Lung (tissue), 11 donors: ENCODE measurements at regions not wholly inside any gene's neighbourhood (a gene's known extent, or its start where the extent isn't known, plus 50 kb on each side); places are given as distances from the start of the nearest gene placed in this dataset.

Experiments
- ATAC-seq: fragments of 200-7000 bp; cut with Tn5 transposase; one replicate; pipeline ENCODE4 v1.9.1; 2020; ENCODE audit warnings: moderate number of reproducible peaks; ENCODE audit not compliant: insufficient read depth, low FRiP score
- DNase-seq, 3 donors: peaks; one replicate each; pipeline ENCODE4 v3.0.0-alpha.2; 2013 to 2017
- H3K27ac ChIP-seq, 2 donors: one replicate each; pipeline ENCODE4 v1.5.1; 2013; ENCODE audit warnings: mild to moderate bottlenecking in 2 of 2, moderate library complexity in 2 of 2, control low read depth in 1 of 2, inconsistent platforms in 1 of 2, low read depth in 1 of 2, low read length in 1 of 2
- H3K27me3 ChIP-seq, 3 donors: one replicate each; pipeline ENCODE4 v1.5.1; 2013; ENCODE audit warnings: low read length in 2 of 3; ENCODE audit not compliant: control insufficient read depth in 3 of 3, insufficient read depth in 3 of 3
- H3K36me3 ChIP-seq, 4 donors: one replicate each; pipeline ENCODE4 v1.5.1; 2013; ENCODE audit warnings: low read length in 4 of 4, mild to moderate bottlenecking in 1 of 4, moderate library complexity in 1 of 4; ENCODE audit not compliant: control insufficient read depth in 4 of 4, insufficient read depth in 4 of 4
- H3K4me1 ChIP-seq, 5 donors: one replicate each; pipeline ENCODE4 v1.5.1; 2013; ENCODE audit warnings: low read length in 5 of 5, mild to moderate bottlenecking in 2 of 5, moderate library complexity in 1 of 5; ENCODE audit not compliant: control insufficient read depth in 5 of 5, insufficient read depth in 5 of 5
- H3K4me3 ChIP-seq: one replicate; pipeline ENCODE4 v1.5.1; 2013; ENCODE audit warnings: mild to moderate bottlenecking, control low read depth, moderate library complexity
- H3K9ac ChIP-seq, 2 donors: one replicate each; pipeline ENCODE4 v1.5.1; 2013; ENCODE audit warnings: low read length in 2 of 2, control low read depth in 1 of 2; ENCODE audit not compliant: insufficient read depth in 1 of 2
- H3K9me3 ChIP-seq, 4 donors: one replicate each; pipeline ENCODE4 v1.5.1; 2013; ENCODE audit warnings: low read length in 3 of 4, mild to moderate bottlenecking in 1 of 4, moderate library complexity in 1 of 4; ENCODE audit not compliant: control insufficient read depth in 4 of 4, insufficient read depth in 3 of 4
- CTCF ChIP-seq: IDR thresholded peaks from 2 replicates; pipeline ENCODE4 v1.5.1; 2012; ENCODE audit warnings: mild to moderate bottlenecking; ENCODE audit errors: control extremely low read depth, extremely low read depth
- WGBS, 2 donors: extraction: QIAGEN DNeasy Blood & Tissue Kit; methylation state at CpG; one replicate each; pipeline ENCODE4 v1.1.7; 2013; 5-methylcytosine and 5-hydroxymethylcytosine counted together
- donor health status: control.
- donor health status: control.
- donor health status: Bipolar disorder and iron deficiency.
- donor health status: healthy.
- donor health status: DM: yes; HTN: yes; CAD: no.

DNA sequence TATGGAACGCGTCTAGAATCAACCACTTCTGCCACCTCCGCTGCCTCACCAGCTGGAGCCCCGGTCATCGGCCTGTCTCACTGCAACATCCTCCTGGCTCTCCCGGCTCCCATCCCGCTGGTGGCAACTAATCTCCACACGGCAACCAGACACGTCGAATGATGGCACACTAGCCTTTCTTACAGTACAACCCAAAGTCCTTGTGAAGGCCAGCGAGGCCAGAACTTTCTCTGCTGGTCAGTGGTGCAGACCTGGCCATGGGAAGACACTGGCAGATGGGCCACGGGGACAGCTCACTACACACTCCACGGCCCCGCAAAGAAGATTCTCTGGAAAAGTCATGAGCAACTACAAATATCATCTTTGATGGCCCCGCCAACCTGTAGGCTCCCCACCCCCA lies 117.6 kb downstream of the RMI2 start:
- WGBS, 2 donors = 93 to 96% methylated on average over 15 of the region's 15 CpGs
- peaks cover 0 to 2% (median 0%) of the 10 kb centered on the region in 3 donors for H3K27me3 ChIP-seq
- no peak overlapping the region for H3K9ac ChIP-seq
- H3K4me3 ChIP-seq = no peak overlapping the region
- TF ChIP-seq CTCF = no peak
- no peaks in the 10 kb centered on the region for H3K9me3 ChIP-seq
- no peak overlapping the region for H3K27ac ChIP-seq
- H3K36me3 ChIP-seq = no peaks in the 10 kb centered on the region
- ATAC-seq (no peak), DNase-seq (no peak)
- peaks cover 0 to 2% (median 0%) of the 10 kb centered on the region in 5 donors for H3K4me1 ChIP-seq

- H3K27ac ChIP-seq = no peak overlapping the region
- H3K9me3 ChIP-seq = no peaks in the 10 kb centered on the region
- H3K36me3 ChIP-seq = no peaks in the 10 kb centered on the region
- 68 to 80% methylated on average over 9 of the region's 9 CpGs for WGBS, 2 donors
- no peak overlapping the region for H3K9ac ChIP-seq
- ATAC-seq (no peak), DNase-seq (no peak)
- H3K27me3 ChIP-seq = peaks cover 0 to 2% (median 0%) of the 10 kb centered on the region in 3 donors
- H3K4me3 ChIP-seq = no peak overlapping the region
- no peak for TF ChIP-seq CTCF
- H3K4me1 ChIP-seq = peaks cover 0 to 2% (median 0%) of the 10 kb centered on the region in 5 donors
Observed at GRCh38 chr16:11464241-11464640, 119.0 kb downstream of the RMI2 start.

- ATAC-seq (no peak), DNase-seq (peak in 1 of 3 donors; percentile 22)
- Histone ChIP-seq H3K9me3 (no peaks in the 10 kb centered on the region), H3K36me3 (no peaks in the 10 kb centered on the region), H3K4me1 (no peaks in the 10 kb centered on the region), H3K9ac (no peak overlapping the region), H3K27me3 (peaks cover 0 to 2% (median 0%) of the 10 kb centered on the region in 3 donors), H3K27ac (no peak overlapping the region), H3K4me3 (no peak overlapping the region)
- WGBS, 2 donors = 81 to 89% methylated on average over 5 of the region's 5 CpGs
- no peak for TF ChIP-seq CTCF
Observed at GRCh38 chr16:11465675-11466074, 120.4 kb downstream of the RMI2 start.
